ENCODE measurements at regions not wholly inside any gene's neighbourhood (a gene's known extent, or its start where the extent isn't known, plus 50 kb on each side); places are given as distances from the start of the nearest gene placed in this dataset.
"Not testable (repeated sequence)": the region's sequence is repeated elsewhere in the genome, so short reads cannot be mapped to it uniquely, and the experiment has no call there.

DNA sequence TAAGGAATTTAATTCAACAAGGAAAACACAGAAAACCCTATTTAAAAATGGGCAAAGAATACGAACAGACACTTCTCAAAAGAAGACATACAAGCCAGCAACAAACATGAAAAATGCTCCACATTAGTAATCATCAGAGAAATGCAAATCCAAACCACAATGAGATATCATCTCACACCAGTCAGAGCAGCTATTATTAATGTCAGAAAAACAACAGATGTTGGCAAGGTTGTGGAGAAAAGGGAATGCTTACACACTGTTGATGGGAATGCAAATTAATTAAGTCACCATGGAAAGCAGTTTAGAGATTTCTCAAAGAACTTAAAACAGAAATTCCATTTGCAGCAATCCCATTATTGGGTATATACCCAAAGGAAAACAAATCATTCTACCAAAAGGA is 55.2 kb downstream of the GCC1 start:
- DNase-seq: no peak

DNA sequence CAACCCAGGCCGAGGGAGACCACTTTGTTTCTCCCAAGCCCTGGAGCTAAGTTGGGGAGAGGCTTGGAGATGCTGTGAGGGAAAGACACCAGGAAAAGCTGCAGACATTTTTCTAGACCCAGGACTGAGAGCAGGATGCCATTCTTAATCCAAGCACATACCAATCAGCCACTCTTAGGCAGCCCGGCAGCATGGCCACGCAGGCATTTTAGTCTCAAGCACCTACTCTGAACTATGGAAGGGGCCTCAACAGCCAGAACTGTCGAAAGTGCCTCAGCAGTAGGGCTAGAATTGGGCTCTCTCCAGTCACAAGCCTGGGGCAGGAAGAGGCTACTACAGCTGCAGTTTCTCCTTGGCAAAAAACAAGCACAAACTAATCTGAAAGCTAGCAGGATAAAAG is 57.8 kb downstream of the GCC1 start:
- no peak for DNase-seq

DNA sequence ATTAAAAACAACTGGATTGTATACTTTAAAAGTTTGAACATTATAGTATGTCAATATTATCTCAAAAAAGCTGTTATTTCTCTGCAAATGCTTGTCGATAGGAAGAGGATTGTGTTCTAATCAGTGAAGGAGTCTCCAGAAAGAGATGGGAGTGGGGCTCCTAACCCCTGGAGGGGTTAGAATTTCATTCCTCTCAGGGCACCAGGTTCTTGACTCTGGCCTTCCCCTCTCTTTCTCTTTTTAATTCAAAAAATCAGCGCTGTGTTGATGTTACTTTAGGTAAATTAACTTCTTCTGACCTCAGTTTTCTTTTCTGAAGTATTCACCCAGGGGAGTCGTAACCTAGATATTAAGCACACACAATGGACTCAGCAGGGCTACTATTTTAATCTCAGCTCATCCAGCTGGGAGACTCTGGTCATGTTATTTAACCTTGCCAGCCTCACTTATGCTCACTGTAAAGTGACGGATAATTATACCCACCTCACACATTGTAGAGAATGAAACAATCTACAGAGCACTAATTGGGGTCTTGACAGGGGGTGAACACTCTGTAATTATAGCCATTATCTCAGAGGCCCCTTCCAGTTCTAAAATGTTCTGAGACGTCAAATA is 59.4 kb downstream of the GCC1 start:
- no peak for DNase-seq

DNA sequence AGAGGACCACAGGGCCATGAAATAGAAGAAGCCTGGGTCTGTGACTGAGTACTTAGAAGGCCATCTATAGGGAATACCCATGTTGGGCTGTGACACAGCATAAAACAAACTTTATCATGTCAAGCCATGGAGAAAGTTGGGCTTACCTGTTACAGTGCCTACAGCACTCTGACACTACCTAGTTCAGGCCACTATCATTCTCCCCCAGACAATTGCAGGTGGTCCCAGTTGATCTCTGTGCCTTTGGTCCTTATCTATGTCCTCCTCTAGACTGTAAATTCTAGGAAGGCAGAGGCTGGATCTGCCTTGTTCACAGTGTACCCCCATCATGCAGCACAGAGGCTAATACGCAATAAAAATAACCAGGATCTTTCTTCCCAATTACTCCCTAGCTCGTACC is 69.1 kb downstream of the GCC1 start:
- no peak for DNase-seq

DNA sequence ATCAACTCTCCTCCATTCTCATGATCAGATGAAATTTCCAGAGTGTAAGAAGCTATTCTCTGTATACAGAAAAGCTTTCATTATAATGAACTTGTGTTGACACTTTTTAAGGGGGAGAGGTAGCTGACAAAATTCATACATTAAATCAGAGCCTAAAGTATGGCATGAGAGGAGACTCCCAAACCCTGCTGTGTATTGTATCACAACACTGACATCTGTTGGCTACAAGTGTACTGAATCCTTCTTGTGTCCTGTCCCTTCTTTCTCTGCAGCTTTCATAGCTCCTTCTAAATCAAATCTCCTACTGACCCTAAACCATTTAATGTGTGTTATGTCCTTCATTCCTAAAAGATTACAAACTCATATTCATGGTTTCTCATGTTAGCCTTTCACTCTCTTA is 70.9 kb downstream of the GCC1 start:
- DNase-seq: peak; percentile 6

DNA sequence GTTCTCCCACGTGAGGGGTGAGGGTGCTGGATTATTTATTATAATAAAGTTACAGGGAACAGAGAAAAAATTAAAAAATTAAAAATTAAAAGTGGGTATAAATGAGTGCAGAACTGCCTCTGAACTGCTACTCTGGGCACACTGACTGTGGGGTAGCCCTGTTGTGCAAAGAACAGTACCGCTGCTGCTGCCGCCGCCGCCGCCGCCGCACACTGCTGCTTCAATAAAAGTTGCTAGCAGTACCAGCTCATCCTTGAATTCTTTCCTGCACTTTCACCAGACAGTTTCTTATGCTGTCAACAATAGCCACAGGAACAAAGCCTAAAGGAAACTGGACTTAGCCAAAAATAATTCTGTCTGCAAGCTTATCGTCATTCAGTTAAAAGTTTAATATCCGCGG is 72.1 kb downstream of the GCC1 start:
- no peak for DNase-seq

DNA sequence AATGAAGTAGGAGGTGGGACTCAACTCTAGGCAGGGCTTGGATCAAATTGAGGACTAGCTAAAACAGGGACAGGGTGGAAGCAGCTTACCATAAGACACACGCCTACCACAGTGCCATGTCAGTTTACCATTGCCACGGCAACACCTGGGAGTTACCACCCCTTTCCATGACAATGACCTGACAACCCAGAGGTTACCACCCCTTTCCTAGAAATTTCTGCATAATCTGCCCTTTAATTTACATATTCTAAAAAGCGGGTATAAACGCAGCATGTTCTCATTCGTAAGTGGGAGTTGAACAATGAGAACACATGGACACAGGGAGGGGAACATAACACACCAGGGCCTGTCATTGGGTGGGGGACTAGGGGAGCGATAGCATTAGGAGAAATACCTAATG is 72.7 kb downstream of the GCC1 start:
- no peak for DNase-seq

DNA sequence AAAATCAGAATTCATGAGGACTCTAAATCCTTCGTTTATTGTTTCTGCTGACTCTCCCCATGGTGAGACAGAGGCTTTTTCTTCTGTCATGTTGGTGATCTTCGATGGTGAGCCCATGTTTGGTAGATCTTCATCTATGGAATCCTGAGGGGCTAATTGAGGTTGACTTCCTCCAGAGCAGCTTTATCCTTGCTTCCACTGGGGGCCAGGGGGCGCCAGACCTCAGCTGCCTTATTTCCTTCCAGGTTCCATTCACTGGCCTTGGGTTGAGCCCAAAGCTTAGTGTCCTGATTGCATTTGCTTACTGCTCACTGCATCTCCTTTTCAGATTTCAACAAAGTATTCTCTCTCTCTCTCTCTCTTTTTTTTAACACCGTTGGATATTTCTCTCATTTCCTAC is 80.7 kb downstream of the GCC1 start:
- DNase-seq: no peak

DNA sequence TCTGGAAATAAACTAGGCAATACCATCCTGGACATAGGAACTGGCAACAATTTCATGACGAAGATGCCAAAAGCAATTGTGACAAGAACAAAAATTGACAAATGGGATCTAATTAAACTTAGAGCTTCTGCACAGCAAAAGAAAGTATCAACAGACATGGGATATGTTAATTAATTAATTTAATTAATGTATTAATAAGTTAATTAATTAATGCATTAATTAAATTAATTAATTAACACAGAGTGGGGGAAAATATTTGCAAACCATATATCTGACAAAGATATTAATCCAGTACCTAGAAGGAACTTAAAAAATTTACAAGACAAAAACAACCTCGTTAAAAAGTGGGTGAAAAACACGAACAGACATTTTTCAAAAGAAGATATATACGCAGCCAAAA is 83.6 kb downstream of the GCC1 start:
- no peak for DNase-seq

DNA sequence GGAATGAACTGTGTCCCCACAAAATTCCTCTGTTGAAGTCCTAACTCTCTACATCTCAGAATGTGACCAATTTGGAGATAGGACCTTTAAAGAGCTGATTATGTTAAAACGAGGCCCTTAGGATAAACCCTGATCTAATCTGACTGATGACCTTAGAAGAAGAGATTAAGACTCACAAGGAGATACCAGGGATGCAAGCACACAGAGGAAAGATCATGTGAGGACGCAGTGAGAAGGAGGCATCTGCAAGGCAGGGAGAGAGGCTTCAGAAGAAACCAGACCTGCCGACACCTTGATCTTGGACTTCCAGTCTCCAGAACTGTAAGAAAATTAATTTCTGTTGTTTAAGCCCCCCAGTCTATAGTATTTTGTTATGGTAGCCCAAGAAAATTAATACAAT is 94.9 kb upstream of the ZNF800 start:
- no peak for DNase-seq

DNA sequence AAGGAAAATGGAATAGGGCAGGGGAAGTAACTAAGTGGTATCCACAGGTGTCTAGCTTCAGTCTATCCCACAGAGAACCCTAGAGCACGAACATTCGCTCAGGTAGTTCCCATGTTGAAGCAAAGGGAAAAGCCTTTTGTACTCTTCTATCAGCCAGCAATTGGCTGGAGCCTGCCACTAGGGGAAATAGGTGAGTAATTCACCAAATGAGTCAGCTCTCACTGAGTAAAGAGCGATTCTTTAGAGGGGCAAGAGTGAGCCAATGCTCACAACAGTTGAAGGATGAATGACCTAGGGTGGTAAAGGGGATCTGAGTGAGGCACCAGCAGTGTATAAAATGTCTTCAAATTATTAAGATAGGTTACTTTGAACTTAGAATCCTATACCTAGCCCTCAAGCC is 94.1 kb upstream of the ZNF800 start:
- DNase-seq: no peak

DNA sequence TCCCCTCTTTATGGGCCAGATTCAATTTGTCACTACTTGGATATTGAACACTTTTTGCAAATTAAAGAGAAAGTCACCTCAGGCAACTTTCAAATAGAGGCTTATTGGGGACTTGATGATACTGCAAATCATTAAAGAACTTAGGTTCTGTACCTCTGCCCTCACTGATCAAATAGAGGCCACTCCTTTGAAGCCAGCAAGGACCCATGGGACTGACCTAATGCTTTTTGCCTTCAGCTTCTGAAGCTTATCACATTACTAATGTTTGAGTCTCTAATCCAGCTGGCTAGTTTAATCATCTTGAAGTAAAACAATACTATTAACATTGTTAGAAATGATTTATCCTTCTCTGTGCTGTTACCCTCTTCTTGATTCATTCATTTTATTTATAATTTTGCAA is 93.0 kb upstream of the ZNF800 start:
- DNase-seq: no peak

DNA sequence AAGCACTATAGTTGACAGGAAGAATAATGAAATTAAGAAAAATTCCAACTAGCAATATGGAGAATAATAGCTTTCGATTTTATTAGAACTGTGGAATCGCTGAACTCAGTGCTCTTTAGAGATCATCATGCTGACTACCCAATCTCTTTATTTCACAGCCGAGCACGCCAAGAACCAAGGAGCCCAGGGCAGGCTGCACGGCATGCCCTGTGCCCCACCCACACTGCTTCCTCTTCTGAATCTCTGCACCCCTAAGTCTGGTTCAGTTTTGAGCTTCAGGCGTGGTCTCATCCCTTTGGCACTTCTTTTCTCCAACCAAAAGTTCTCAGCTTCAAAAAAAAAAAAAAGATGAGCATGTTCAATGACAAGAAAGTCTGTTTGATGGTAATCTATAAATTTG is 92.4 kb upstream of the ZNF800 start:
- no peak for DNase-seq

DNA sequence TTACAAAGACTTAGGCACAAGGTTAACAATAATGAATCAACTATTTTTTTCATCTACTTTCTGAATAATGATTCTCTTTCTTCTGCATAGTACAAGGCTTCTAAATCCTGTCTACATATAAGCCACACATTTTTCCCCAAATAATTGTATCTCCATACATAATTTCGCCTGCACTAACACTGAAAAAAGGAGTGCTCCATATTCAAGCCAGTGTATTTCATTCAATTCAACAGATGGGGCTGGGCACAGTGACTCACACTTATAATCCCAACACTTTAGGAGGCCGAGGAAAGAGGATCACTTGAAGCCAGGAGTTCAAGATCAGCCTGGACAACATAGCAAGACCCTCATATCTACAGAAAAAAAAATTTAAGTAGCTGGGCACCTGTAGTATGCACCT is 86.0 kb upstream of the ZNF800 start:
- DNase-seq: no peak

DNA sequence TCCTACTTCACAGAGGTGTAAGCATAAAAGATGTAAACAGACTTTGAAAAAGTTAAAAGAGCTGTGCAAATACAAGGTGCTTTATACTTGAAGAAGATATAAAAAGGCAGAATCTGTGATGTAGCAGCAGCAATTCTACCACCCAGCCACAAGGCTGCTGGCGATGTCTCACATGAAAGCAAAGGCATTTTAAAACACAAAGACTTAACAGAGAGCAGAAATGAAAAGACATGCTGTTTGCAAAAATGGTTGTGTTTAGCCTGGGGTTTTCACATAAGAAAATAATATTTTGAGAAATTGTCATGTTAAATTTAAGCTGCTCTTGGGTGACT is 85.5 kb upstream of the ZNF800 start:
- no peak for DNase-seq

DNA sequence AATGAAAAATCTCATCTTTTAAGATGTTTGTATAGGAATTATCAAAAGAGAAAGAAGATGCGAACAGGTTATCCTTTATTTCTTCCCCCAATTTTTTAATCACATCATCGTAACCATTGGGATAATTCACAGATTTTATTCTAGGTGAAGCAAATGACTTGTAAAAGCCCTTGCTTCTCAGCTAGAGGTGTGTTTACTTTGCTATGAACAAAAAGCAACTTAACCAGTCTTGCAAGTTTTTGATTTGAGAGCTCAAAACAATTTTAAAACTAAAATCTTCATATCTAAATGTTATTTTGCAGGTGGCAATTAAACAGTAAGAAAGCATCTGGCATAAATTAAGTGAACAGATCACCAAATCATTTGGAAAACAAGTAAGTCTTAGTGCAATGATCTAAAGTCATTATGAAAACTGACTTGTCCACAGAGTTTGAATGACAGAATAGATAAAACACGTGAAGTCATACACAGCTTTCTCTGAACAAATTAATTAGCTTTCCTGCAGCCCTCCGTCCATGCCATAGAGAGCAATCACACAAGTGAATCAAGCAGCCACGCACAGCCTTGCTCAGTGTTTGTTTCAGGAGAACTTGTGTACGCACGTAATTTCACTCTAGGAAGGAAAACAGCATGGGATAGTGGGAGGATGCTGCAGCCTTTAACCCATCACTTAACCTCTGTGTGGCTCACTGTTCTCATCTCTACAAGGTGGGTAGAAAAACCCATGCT is 85.0 kb upstream of the ZNF800 start:
- DNase-seq: no peak

DNA sequence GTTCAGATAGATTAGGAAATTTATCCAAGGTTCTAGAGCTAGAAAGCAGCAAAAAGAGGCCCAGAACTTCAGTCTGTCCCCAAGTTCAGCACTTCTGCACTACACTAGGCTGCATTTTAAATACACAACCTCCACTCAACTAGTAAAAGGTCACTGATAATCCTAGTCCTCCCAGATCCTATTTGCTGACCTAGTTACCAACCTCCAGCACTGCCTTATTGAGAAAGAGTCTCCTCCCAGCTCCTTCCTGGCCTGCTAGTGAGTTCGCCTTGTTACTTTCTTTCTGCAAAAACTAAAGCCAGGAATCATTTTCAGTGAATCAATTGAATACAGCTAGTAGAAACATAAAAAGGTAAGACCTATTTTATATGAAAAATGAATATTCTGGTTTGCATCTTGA is 84.1 kb upstream of the ZNF800 start:
- no peak for DNase-seq

DNA sequence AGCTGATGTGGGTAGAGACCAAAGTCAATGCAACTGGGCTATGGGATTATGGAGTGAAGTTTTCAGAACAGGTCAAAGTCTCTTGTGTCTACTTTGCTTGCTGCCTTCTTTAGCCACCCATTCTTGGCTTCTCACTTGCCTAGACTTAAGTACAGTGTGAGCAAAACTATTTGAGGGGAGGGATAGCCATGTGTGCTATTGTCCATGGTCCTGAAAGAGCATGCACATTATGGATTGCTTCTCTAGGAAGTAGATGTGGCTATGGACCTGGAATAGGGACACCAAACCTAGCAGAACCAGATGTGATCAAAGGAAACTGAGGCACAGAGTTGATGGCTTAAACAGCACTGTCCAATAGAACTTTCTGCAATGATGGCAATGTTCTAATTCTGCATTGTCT is 81.9 kb upstream of the ZNF800 start:
- DNase-seq: no peak

DNA sequence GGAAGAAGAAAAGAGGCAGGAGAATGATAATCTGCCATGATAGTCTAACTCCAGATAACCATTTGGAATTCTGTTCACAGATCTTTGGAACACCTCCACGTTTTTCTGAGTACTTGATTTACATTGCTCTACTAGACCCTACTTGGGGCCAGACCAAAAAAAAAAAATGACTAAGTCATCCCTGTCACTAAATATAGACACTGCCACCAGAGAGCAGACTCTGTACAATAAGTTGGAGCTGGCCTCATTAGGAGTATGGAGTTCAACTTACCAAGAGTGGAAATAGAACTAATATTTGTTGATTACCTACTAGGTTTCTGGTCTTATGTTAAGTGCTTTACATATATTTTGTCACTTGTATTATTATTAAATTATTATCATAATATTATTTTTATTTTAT is 80.9 kb upstream of the ZNF800 start:
- DNase-seq: no peak

DNA sequence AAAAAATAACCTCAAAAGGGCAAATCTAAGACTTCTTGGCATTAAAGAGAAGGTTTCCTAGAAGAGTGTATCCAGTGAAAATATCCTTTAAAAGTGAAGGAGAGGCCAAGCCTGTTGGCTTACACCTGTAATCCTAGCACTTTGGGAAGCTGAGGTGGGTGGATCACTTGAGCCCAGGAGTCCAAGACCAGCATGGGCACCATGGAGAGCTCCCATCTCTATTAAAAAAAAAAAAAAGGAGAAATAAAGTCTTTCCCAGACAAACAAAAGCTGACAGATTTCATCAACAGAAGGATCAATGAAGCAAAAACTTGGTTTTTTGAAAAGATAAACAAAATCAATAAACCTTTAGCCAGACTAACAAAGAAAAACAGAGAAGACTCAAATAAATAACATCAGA is 67.6 kb upstream of the ZNF800 start:
- DNase-seq: no peak

DNA sequence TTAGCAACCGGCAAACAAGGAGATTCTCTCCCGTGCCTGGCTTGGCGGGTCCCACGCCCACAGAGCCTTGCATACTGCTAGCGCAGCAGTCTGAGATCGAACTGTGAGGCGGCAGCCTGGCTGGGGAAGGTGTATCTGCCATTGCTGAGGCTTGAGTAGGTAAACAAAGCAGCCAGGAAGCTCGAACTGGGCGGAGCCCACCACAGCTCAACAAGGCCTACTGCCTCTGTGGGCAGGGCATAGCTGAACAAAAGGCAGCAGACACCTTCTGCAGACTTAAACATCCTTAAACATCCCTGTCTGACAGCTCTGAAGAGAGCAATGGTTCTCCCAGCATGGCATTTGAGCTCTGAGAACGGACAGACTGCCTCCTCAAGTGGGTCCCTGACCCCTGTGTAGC is 58.8 kb upstream of the ZNF800 start:
- not testable (repeated sequence) for DNase-seq

DNA sequence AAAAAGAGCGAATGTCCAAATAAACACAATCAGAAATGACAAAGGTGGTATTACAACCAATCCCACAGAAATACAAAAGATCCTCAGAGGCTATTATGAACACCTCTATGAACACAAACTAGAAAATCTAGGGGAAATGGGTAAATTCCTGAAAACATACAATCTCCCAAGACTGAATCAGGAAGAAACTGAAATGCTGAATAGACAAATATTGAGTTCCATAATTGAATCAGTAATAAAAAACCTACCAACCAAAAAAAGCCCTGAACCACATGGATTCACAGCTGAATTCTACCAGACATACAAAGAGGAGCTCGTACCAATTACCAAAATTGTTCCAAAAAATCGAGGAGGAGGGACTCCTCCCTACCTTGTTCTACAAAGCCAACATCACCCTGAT is 56.1 kb upstream of the ZNF800 start:
- DNase-seq: no peak

DNA sequence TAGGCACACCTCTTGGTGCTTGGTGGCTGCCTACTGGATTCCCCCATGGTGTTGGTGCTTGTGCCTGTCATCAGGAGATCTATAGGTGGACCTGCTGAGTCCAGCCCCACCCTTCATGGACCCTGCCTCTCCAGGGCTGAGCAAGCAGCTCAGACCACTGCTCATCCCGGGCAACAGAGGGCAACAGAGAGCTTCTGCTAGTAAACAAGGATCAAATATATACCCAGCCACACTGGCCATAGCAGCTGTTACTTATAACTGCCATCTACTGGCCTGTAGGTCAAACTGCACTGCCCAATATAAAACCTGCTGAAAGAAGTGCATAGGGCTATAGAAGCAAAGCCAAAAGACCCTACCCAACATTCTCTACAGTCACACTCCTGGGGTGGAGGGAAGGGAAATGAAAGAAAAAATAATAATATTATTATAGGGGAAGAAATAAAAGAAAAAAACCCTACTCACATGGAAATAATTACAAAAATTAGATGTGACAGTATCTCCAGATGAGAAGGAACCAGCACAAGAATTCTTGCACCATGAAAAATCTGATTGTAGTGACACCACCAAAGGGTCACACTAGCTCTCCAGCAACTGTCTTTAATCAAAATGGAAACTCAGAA is 54.9 kb upstream of the ZNF800 start:
- peak; percentile 80 for DNase-seq

DNA sequence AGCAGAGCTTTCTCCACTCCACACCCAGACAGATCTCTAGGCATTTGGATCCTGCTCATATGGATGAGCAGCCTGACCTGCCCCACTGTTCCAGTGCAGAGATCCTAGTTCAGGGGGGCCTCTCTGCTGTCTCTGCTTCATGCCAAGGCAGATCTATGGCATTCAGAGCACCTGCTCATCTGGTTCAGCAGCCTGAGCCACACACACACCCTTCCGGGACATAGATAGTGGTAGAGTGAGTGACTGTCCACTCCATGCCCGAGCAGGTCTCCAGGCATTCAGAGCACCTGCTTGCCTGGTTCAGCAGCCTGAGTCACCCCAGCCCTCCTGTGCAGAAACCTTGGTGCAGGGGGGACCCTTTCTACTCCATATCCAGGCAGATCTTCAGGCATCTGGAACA is 54.3 kb upstream of the ZNF800 start:
- DNase-seq: no peak

All from MV-4-11 (cell line).